Cardiac muscle cell (in vitro differentiated cells and primary cell): ENCODE measurements at regions not wholly inside any gene's neighbourhood (a gene's known extent, or its start where the extent isn't known, plus 50 kb on each side); places are given as distances from the start of the nearest gene placed in this dataset.

Experiments
- DNase-seq, 2 donors: peaks; one replicate each; pipeline versions ENCODE4 v3.0.0 to v3.0.0-alpha.2; 2010 to 2017; ENCODE audit warnings: low read depth in 1 of 2, low spot score in 1 of 2
- H3K27ac ChIP-seq: fragments of 200-600 bp; sonication (generic); 2 replicates; pipeline ENCODE4 v1.5.1; 2016
- H3K27me3 ChIP-seq: fragments of 200-600 bp; sonication (generic); 2 replicates; pipeline ENCODE4 v1.6.0; 2016; ENCODE audit warnings: control low read depth
- H3K36me3 ChIP-seq: fragments of 200-600 bp; sonication (generic); 2 replicates; pipeline ENCODE4 v1.5.1; 2016; ENCODE audit warnings: control low read depth
- H3K4me1 ChIP-seq: fragments of 200-600 bp; sonication (generic); 2 replicates; pipeline ENCODE4 v1.8.1; 2017; ENCODE audit warnings: low read depth, mild to moderate bottlenecking, mixed run types
- H3K4me3 ChIP-seq: fragments of 200-600 bp; sonication (generic); 2 replicates; pipeline ENCODE4 v1.5.1; 2016; ENCODE audit warnings: mild to moderate bottlenecking
- H3K9me3 ChIP-seq: fragments of 200-600 bp; sonication (generic); 2 replicates; pipeline ENCODE4 v1.5.1; 2017; ENCODE audit warnings: low read depth, mild to moderate bottlenecking, control low read depth
- CTCF ChIP-seq: IDR thresholded peaks from 2 replicates; pipeline ENCODE4 v1.5.1; 2012; ENCODE audit warnings: low read depth, mild to moderate bottlenecking, low read length

GRCh38 chr5:125639858-125640257 lies 783.4 kb upstream of the GRAMD2B start:
- DNase-seq, result no peak
- H3K9me3 ChIP-seq, result no peaks in the 10 kb centered on the region
- no peaks in the 10 kb centered on the region for H3K36me3 ChIP-seq
- no peak overlapping the region for H3K4me3 ChIP-seq
- no peaks in the 10 kb centered on the region for H3K27me3 ChIP-seq
- TF ChIP-seq CTCF, result no peak
- H3K27ac ChIP-seq, result no peak overlapping the region
- H3K4me1 ChIP-seq, result peaks cover 6% of the 10 kb centered on the region

DNA sequence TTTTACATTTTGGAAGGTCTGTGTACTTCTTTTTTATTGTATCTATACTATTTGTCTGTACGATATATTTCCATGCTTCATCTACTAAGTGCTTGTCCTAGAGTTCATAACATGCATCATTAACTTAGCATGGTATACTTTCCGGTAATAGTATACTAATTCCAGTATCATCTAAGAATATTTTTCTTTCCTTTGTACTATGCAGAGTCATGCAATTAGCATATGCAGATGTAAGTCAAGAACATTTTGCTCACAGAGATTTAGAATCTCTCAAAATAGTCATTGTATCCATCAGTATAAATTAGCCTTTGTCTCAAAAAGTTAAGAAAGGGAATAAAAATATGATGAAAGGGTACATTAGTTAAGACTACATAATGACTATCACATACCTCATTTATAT lies 770.4 kb upstream of the GRAMD2B start:
- Histone ChIP-seq H3K36me3 (no peaks in the 10 kb centered on the region), H3K27ac (no peak overlapping the region), H3K27me3 (no peaks in the 10 kb centered on the region), H3K9me3 (no peaks in the 10 kb centered on the region), H3K4me3 (no peak overlapping the region), H3K4me1 (no peaks in the 10 kb centered on the region)
- DNase-seq, result no peak
- TF ChIP-seq CTCF, result no peak

- Histone ChIP-seq H3K27me3 (no peaks in the 10 kb centered on the region), H3K9me3 (no peaks in the 10 kb centered on the region), H3K36me3 (no peaks in the 10 kb centered on the region), H3K4me1 (no peaks in the 10 kb centered on the region), H3K4me3 (no peak overlapping the region), H3K27ac (no peak overlapping the region)
- peak in 1 of 2 donors; percentile 12 for DNase-seq
- TF ChIP-seq CTCF, result no peak
Observed at GRCh38 chr5:125654392-125654791, 768.8 kb upstream of the GRAMD2B start.

- H3K27ac ChIP-seq, result no peak overlapping the region
- H3K4me1 ChIP-seq, result no peaks in the 10 kb centered on the region
- H3K27me3 ChIP-seq, result no peaks in the 10 kb centered on the region
- no peaks in the 10 kb centered on the region for H3K9me3 ChIP-seq
- no peaks in the 10 kb centered on the region for H3K36me3 ChIP-seq
- DNase-seq, result no peak
- no peak for TF ChIP-seq CTCF
- H3K4me3 ChIP-seq, result no peak overlapping the region
Observed at GRCh38 chr5:125655156-125655555, 768.1 kb upstream of the GRAMD2B start.

GRCh38 chr5:125657936-125658335 lies 765.3 kb upstream of the GRAMD2B start:
- H3K36me3 ChIP-seq, result no peaks in the 10 kb centered on the region
- H3K27ac ChIP-seq, result no peak overlapping the region
- no peaks in the 10 kb centered on the region for H3K27me3 ChIP-seq
- H3K4me3 ChIP-seq, result no peak overlapping the region
- DNase-seq, result no peak
- H3K4me1 ChIP-seq, result no peaks in the 10 kb centered on the region
- no peaks in the 10 kb centered on the region for H3K9me3 ChIP-seq
- no peak for TF ChIP-seq CTCF
